ENCODE measurements at regions not wholly inside any gene's neighbourhood (a gene's known extent, or its start where the extent isn't known, plus 50 kb on each side); places are given as distances from the start of the nearest gene placed in this dataset.

DNA sequence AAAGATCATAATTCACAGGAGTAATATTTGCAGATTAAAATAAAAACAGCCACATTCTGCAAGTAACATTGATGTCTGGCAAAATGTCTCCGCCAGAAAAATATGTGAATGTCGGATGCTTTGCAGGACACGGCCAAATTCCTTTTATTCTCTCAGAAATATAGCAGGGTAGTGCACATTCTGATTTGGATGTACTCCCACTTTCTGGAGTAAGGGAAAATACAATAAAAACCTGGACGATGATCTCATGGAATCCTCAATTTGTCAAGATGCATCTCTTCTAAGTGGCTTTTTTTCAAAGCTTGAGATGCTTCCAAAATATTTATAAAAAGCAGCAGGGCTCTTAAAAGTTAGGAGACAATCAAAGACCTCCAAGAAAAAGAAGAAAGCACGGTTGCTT lies 133.3 kb downstream of the TBX5 start:
- TF ChIP-seq EZH2 (IDR thresholded peaks at IDR 0.05; ENCODE audit: borderline replicate concordance, insufficient read depth, low read depth, low read length, poor library complexity, severe bottlenecking): no peak
- TF ChIP-seq, protein P1, sequence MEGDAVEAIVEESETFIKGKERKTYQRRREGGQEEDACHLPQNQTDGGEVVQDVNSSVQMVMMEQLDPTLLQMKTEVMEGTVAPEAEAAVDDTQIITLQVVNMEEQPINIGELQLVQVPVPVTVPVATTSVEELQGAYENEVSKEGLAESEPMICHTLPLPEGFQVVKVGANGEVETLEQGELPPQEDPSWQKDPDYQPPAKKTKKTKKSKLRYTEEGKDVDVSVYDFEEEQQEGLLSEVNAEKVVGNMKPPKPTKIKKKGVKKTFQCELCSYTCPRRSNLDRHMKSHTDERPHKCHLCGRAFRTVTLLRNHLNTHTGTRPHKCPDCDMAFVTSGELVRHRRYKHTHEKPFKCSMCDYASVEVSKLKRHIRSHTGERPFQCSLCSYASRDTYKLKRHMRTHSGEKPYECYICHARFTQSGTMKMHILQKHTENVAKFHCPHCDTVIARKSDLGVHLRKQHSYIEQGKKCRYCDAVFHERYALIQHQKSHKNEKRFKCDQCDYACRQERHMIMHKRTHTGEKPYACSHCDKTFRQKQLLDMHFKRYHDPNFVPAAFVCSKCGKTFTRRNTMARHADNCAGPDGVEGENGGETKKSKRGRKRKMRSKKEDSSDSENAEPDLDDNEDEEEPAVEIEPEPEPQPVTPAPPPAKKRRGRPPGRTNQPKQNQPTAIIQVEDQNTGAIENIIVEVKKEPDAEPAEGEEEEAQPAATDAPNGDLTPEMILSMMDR (IDR thresholded peaks at IDR 0.05): no peak
- Histone ChIP-seq H3K4me1 (ENCODE audit: control insufficient read depth in 2 of 2, insufficient read depth in 2 of 2, low read length in 2 of 2) (no peaks in the 10 kb centered on the region), H3K36me3 (replicated peaks in 1 of 2; ENCODE audit: control extremely low read depth in 1 of 2, control insufficient read depth in 1 of 2, extremely low read depth in 1 of 2, insufficient read depth in 2 of 2, low read length in 1 of 2) (no peaks in the 10 kb centered on the region), H3K27me3 (replicated peaks in 1 of 4; ENCODE audit: control extremely low read depth in 1 of 4, control insufficient read depth in 3 of 4, insufficient read depth in 4 of 4, low read length in 3 of 4) (peaks cover 0 to 4% (median 0%) of the 10 kb centered on the region in 4 experiments), H2AFZ (ENCODE audit: insufficient read depth, low read depth, low read length, poor library complexity, severe bottlenecking) (no peak overlapping the region), H3K4me3 (ENCODE audit: control extremely low read depth in 1 of 5, extremely low read depth in 1 of 5, insufficient read depth in 1 of 5, low read depth in 2 of 5, low read length in 4 of 5) (no peak overlapping the region), H3K9me3 (ENCODE audit: control extremely low read depth in 1 of 3, control insufficient read depth in 2 of 3, insufficient read depth in 1 of 3, low read length in 2 of 3) (no peaks in the 10 kb centered on the region), H3K9ac (ENCODE audit: low read length) (no peak overlapping the region), H4K20me1 (ENCODE audit: control insufficient read depth, insufficient read depth, low read length, poor library complexity, severe bottlenecking) (no peaks in the 10 kb centered on the region), H3K27ac (ENCODE audit: low read length in 2 of 2) (no peak overlapping the region), H3K4me2 (replicated peaks; ENCODE audit: low read depth, low read length, poor library complexity, severe bottlenecking) (no peak overlapping the region), H3K79me2 (ENCODE audit: control insufficient read depth, insufficient read depth, low read length) (no peaks in the 10 kb centered on the region)
- WGBS (ENCODE audit: insufficient coverage): 20% methylated on average over 1 of the region's 5 CpGs
- ChIA-PET POLR2A (no interaction called here), CTCF (no interaction called here)
- H3K27me3 Mint-ChIP-seq: peaks cover 14% of the 10 kb centered on the region
- no peaks in the 10 kb centered on the region for H3K4me1 Mint-ChIP-seq
- no peak for ATAC-seq (ENCODE audit: low read depth)
- no peak for DNase-seq
- no peaks in the 10 kb centered on the region for H3K9me3 Mint-ChIP-seq (ENCODE audit: insufficient read depth)
- no peak overlapping the region for H3K4me3 Mint-ChIP-seq
- no peak overlapping the region for H3K27ac Mint-ChIP-seq
- intact Hi-C loops (cut with micrococcal nuclease): no loop called here

DNA sequence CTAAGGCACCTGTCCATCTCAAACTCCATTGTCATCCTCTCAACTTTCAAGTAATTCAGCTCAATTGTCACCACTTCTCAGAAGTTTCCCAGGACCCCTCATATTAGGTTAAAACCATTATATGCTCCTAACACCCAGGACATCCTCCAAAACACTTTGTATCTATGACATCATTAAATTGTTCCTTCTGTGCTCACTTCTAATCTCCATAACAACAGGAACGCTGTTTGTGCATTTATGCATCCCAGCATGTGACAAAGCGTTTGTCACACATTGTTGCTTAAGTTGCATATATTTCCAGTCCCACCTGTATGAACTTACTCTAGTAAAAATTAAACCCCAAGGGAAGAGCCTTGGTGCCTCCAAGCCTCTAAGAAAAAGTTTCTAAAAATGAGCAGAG lies 133.9 kb downstream of the TBX5 start:
- Mint-ChIP-seq H3K27me3 (peaks cover 14% of the 10 kb centered on the region), H3K27ac (no peak overlapping the region), H3K9me3 (ENCODE audit: insufficient read depth) (no peaks in the 10 kb centered on the region), H3K4me1 (no peaks in the 10 kb centered on the region), H3K4me3 (no peak overlapping the region)
- Histone ChIP-seq H3K27me3 (replicated peaks in 1 of 4; ENCODE audit: control extremely low read depth in 1 of 4, control insufficient read depth in 3 of 4, insufficient read depth in 4 of 4, low read length in 3 of 4) (peaks cover 0 to 4% (median 0%) of the 10 kb centered on the region in 4 experiments), H3K79me2 (ENCODE audit: control insufficient read depth, insufficient read depth, low read length) (no peaks in the 10 kb centered on the region), H3K4me1 (ENCODE audit: control insufficient read depth in 2 of 2, insufficient read depth in 2 of 2, low read length in 2 of 2) (no peaks in the 10 kb centered on the region), H3K27ac (ENCODE audit: low read length in 2 of 2) (no peak overlapping the region), H4K20me1 (ENCODE audit: control insufficient read depth, insufficient read depth, low read length, poor library complexity, severe bottlenecking) (no peaks in the 10 kb centered on the region), H2AFZ (ENCODE audit: insufficient read depth, low read depth, low read length, poor library complexity, severe bottlenecking) (no peak overlapping the region), H3K9ac (ENCODE audit: low read length) (no peak overlapping the region), H3K36me3 (replicated peaks in 1 of 2; ENCODE audit: control extremely low read depth in 1 of 2, control insufficient read depth in 1 of 2, extremely low read depth in 1 of 2, insufficient read depth in 2 of 2, low read length in 1 of 2) (no peaks in the 10 kb centered on the region), H3K4me3 (ENCODE audit: control extremely low read depth in 1 of 5, extremely low read depth in 1 of 5, insufficient read depth in 1 of 5, low read depth in 2 of 5, low read length in 4 of 5) (no peak overlapping the region), H3K4me2 (replicated peaks; ENCODE audit: low read depth, low read length, poor library complexity, severe bottlenecking) (no peak overlapping the region), H3K9me3 (ENCODE audit: control extremely low read depth in 1 of 3, control insufficient read depth in 2 of 3, insufficient read depth in 1 of 3, low read length in 2 of 3) (no peaks in the 10 kb centered on the region)
- no peak for ATAC-seq (ENCODE audit: low read depth)
- CTCF ChIA-PET: no interaction called here
- TF ChIP-seq EZH2 (IDR thresholded peaks at IDR 0.05; ENCODE audit: borderline replicate concordance, insufficient read depth, low read depth, low read length, poor library complexity, severe bottlenecking): no peak
- TF ChIP-seq, protein P1 (IDR thresholded peaks at IDR 0.05): no peak
- POLR2A ChIA-PET: no interaction called here
- 13% methylated on average over 2 of the region's 2 CpGs for whole genome bisulfite sequencing (ENCODE audit: insufficient coverage)
- no peak for DNase-seq
- intact Hi-C loops (cut with micrococcal nuclease): no loop called here

Measured in B cell (primary cell).